DOHH2 (cell line): ENCODE measurements at regions not wholly inside any gene's neighbourhood (a gene's known extent, or its start where the extent isn't known, plus 50 kb on each side); places are given as distances from the start of the nearest gene placed in this dataset.

Experiments
- H3F3A ChIP-seq: fragments of 200-600 bp; sonication (generic), shearing (Covaris generic); 2 replicates; pipeline ENCODE4 v1.6.0; 2016; ENCODE audit warnings: antibody characterized with exemption, mild to moderate bottlenecking; ENCODE audit not compliant: control insufficient read depth, insufficient read depth
- H3K27ac ChIP-seq: fragments of 200-600 bp; sonication (generic); 2 replicates; pipeline ENCODE4 v1.5.1; 2014; ENCODE audit warnings: low read depth, mild to moderate bottlenecking, low read length, moderate library complexity
- H3K27me3 ChIP-seq: fragments of 200-600 bp; sonication (generic); 2 replicates; pipeline ENCODE4 v1.6.1; 2014; ENCODE audit warnings: mild to moderate bottlenecking, low read length, mixed read lengths; ENCODE audit not compliant: control insufficient read depth
- H3K36me3 ChIP-seq: fragments of 200-600 bp; sonication (generic); 2 replicates; pipeline ENCODE4 v1.6.1; 2014; ENCODE audit warnings: mild to moderate bottlenecking, low read length, moderate library complexity, mixed read lengths; ENCODE audit not compliant: control insufficient read depth
- H3K4me1 ChIP-seq: fragments of 200-600 bp; sonication (generic); 2 replicates; pipeline ENCODE4 v1.6.1; 2014; ENCODE audit warnings: mild to moderate bottlenecking, low read length, mixed read lengths; ENCODE audit not compliant: control insufficient read depth
- H3K4me2 ChIP-seq: fragments of 200-600 bp; sonication (generic); 2 replicates; pipeline ENCODE4 v1.6.0; 2014; ENCODE audit warnings: mild to moderate bottlenecking, low read length, moderate library complexity
- H3K4me3 ChIP-seq: fragments of 200-600 bp; sonication (generic); 2 replicates; pipeline ENCODE4 v1.5.1; 2014; ENCODE audit warnings: mild to moderate bottlenecking, low read length, mixed read lengths
- H3K79me2 ChIP-seq: fragments of 200-600 bp; sonication (generic); 2 replicates; pipeline ENCODE4 v1.6.1; 2014; ENCODE audit warnings: mild to moderate bottlenecking, low read length, mixed read lengths; ENCODE audit not compliant: control insufficient read depth
- H3K9me2 ChIP-seq: fragments of 200-600 bp; sonication (generic); replicated peaks from 2 replicates; pipeline ENCODE4 v1.6.1; 2014; ENCODE audit warnings: mild to moderate bottlenecking, low read length, mixed read lengths; ENCODE audit not compliant: control insufficient read depth
- H3K9me3 ChIP-seq: fragments of 200-600 bp; sonication (generic); 2 replicates; pipeline ENCODE4 v1.6.1; 2014; ENCODE audit warnings: antibody characterized with exemption, low read length, mixed read lengths; ENCODE audit not compliant: control insufficient read depth, insufficient read depth
- H4K20me1 ChIP-seq: fragments of 200-600 bp; sonication (generic); 2 replicates; pipeline ENCODE4 v1.6.0; 2014; ENCODE audit warnings: low read depth, mild to moderate bottlenecking, antibody characterized with exemption, low read length, moderate library complexity; ENCODE audit not compliant: control insufficient read depth, insufficient read depth
- EZH2phosphoT487 ChIP-seq: fragments of 200-600 bp; sonication (generic); IDR thresholded peaks from 2 replicates; pipeline ENCODE4 v1.6.1; 2017; ENCODE audit warnings: borderline replicate concordance, mild to moderate bottlenecking, antibody characterized with exemption, low read length, moderate library complexity, mixed read lengths
- TF ChIP-seq, protein P1 (sequence below): fragments of 200-600 bp; sonication (generic); IDR thresholded peaks from one replicate; pipeline ENCODE4 v1.5.1; 2014; ENCODE audit warnings: antibody characterized with exemption, mild to moderate bottlenecking, low read depth, low read length; ENCODE audit not compliant: poor library complexity, severe bottlenecking

- Histone ChIP-seq H3K36me3 (no peaks in the 10 kb centered on the region), H3K4me1 (no peaks in the 10 kb centered on the region), H3K27me3 (no peaks in the 10 kb centered on the region), H3K4me3 (no peak overlapping the region), H3K4me2 (no peak overlapping the region), H4K20me1 (no peaks in the 10 kb centered on the region), H3K9me3 (no peaks in the 10 kb centered on the region), H3K9me2 (no peaks in the 10 kb centered on the region), H3K79me2 (no peaks in the 10 kb centered on the region), H3K27ac (no peak overlapping the region), H3F3A (no peaks in the 10 kb centered on the region)
- TF ChIP-seq, protein P1, sequence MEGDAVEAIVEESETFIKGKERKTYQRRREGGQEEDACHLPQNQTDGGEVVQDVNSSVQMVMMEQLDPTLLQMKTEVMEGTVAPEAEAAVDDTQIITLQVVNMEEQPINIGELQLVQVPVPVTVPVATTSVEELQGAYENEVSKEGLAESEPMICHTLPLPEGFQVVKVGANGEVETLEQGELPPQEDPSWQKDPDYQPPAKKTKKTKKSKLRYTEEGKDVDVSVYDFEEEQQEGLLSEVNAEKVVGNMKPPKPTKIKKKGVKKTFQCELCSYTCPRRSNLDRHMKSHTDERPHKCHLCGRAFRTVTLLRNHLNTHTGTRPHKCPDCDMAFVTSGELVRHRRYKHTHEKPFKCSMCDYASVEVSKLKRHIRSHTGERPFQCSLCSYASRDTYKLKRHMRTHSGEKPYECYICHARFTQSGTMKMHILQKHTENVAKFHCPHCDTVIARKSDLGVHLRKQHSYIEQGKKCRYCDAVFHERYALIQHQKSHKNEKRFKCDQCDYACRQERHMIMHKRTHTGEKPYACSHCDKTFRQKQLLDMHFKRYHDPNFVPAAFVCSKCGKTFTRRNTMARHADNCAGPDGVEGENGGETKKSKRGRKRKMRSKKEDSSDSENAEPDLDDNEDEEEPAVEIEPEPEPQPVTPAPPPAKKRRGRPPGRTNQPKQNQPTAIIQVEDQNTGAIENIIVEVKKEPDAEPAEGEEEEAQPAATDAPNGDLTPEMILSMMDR = no peak
- no peak for TF ChIP-seq EZH2phosphoT487
Observed at GRCh38 chr4:91973479-91974153, 330.1 kb upstream of the GRID2 start.

GRCh38 chr4:91984466-91984865, 319.3 kb upstream of the GRID2 start:
- Histone ChIP-seq H3K79me2 (no peaks in the 10 kb centered on the region), H3K9me2 (no peaks in the 10 kb centered on the region), H4K20me1 (no peaks in the 10 kb centered on the region), H3K27ac (no peak overlapping the region), H3K4me3 (no peak overlapping the region), H3K4me2 (no peak overlapping the region), H3F3A (no peaks in the 10 kb centered on the region), H3K9me3 (no peaks in the 10 kb centered on the region), H3K36me3 (no peaks in the 10 kb centered on the region), H3K27me3 (no peaks in the 10 kb centered on the region), H3K4me1 (no peaks in the 10 kb centered on the region)
- TF ChIP-seq, protein P1 = no peak
- TF ChIP-seq EZH2phosphoT487 = no peak

DNA sequence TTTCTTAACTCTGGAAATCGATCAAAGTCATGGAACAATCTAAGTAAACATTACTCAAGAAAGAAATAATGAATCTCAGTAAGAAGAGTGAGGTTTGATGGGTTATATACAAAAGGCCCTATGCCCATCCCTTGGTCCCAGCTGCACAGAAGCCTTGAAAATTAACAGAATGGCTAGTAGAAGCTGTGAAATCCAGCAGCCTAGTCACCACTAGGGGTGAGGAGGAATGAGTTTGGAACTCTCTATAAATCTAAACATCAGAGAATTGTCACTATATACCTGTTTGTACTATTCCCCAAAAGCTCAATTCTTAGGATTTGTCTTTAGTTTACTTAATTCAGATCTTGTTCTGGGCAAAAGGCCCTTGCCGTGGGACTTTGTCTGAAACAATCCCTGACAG, 313.9 kb upstream of the GRID2 start:
- Histone ChIP-seq H4K20me1 (no peaks in the 10 kb centered on the region), H3K79me2 (no peaks in the 10 kb centered on the region)

More for the DNA sequence above, 313.9 kb upstream of the GRID2 start:
- Histone ChIP-seq H3K9me3 (no peaks in the 10 kb centered on the region), H3K4me1 (no peaks in the 10 kb centered on the region), H3K4me3 (no peak overlapping the region), H3K27me3 (no peaks in the 10 kb centered on the region), H3K36me3 (no peaks in the 10 kb centered on the region), H3K9me2 (no peaks in the 10 kb centered on the region; the same call in 1 of the 2 replicates), H3K27ac (no peak overlapping the region), H3F3A (no peaks in the 10 kb centered on the region), H3K4me2 (no peak overlapping the region)
- TF ChIP-seq, protein P1 = no peak
- no peak for TF ChIP-seq EZH2phosphoT487
